ENCODE measurements at regions not wholly inside any gene's neighbourhood (a gene's known extent, or its start where the extent isn't known, plus 50 kb on each side); places are given as distances from the start of the nearest gene placed in this dataset.

DNA sequence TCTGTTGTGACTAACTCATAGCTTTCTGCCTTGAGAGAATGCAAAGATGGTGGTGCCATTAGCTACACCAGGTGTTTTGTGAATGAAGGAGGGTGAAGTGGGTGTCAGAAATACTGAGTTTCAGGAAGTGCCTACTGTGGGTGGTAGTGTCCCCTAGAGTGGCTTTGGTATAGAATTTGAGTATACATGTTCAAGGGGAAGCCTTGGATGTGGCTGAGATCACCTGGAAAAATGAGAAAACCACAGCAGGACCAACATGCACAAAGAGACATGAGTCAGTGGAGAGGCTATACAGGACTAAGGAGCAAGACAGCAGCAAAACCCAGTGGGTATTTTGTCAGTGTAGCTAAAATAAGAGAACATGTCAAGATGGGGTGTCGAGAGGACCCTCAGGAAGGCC, 204.3 kb upstream of the TBL1X start:
- no peak for TF ChIP-seq CTCF (IDR thresholded peaks at IDR 0.05)
- no peak for TF ChIP-seq POLR2A (IDR thresholded peaks at IDR 0.05)

All from adrenal gland (tissue), 5 donors.